Neuronal stem cell (in vitro differentiated cells): ENCODE measurements at regions not wholly inside any gene's neighbourhood (a gene's known extent, or its start where the extent isn't known, plus 50 kb on each side); places are given as distances from the start of the nearest gene placed in this dataset.

Experiments used
- DNase-seq: peaks from one replicate; pipeline ENCODE4 v3.0.0-alpha.2; 2013; ENCODE audit warnings: low spot score
- H2AFZ ChIP-seq: one replicate; pipeline ENCODE4 v1.6.1; 2013; ENCODE audit warnings: mild to moderate bottlenecking, low read length, inconsistent platforms
- H2AK5ac ChIP-seq: 2 replicates; pipeline ENCODE4 v1.6.1; 2013; ENCODE audit warnings: low read depth, mild to moderate bottlenecking, inconsistent platforms, low read length, moderate library complexity, mixed read lengths
- H2BK120ac ChIP-seq: 2 replicates; pipeline ENCODE4 v1.6.1; 2013; ENCODE audit warnings: low read depth, mild to moderate bottlenecking, inconsistent platforms, low read length, moderate library complexity, mixed read lengths
- H2BK12ac ChIP-seq: one replicate; pipeline ENCODE4 v1.6.1; 2013; ENCODE audit warnings: low read length, inconsistent platforms
- H2BK15ac ChIP-seq: 2 replicates; pipeline ENCODE4 v1.6.1; 2013; ENCODE audit warnings: mild to moderate bottlenecking, low read length, inconsistent platforms, mixed read lengths
- H2BK5ac ChIP-seq: one replicate; pipeline ENCODE4 v1.6.1; 2013; ENCODE audit warnings: inconsistent platforms, mild to moderate bottlenecking, low read length, moderate library complexity
- H3K14ac ChIP-seq: one replicate; pipeline ENCODE4 v1.6.1; 2013; ENCODE audit warnings: low read length, inconsistent platforms
- H3K18ac ChIP-seq: 2 replicates; pipeline ENCODE4 v1.6.1; 2013; ENCODE audit warnings: low read length, inconsistent platforms
- H3K23ac ChIP-seq: 2 replicates; pipeline ENCODE4 v1.6.1; 2013; ENCODE audit warnings: low read depth, mild to moderate bottlenecking, mixed read lengths, low read length, inconsistent platforms; ENCODE audit not compliant: poor library complexity
- H3K27ac ChIP-seq: replicated peaks from 3 replicates; pipeline ENCODE4 v1.5.1; 2013; ENCODE audit warnings: low read length, inconsistent platforms
- H3K27me3 ChIP-seq, 3 experiments: 2 replicates each; pipeline ENCODE4 v1.6.1; 2013; ENCODE audit warnings: low read length in 3 of 3, mild to moderate bottlenecking in 2 of 3, inconsistent platforms in 1 of 3, low read depth in 1 of 3, mixed read lengths in 1 of 3, moderate library complexity in 1 of 3; ENCODE audit not compliant: control insufficient read depth in 3 of 3, insufficient read depth in 3 of 3
- H3K36me3 ChIP-seq, 2 donors: replicated peaks in 1 of 2; 2 replicates each; pipeline ENCODE4 v1.6.1; 2013; ENCODE audit warnings: low read length in 2 of 2; ENCODE audit not compliant: control insufficient read depth in 2 of 2, insufficient read depth in 2 of 2
- H3K4ac ChIP-seq: 2 replicates; pipeline ENCODE4 v1.6.1; 2013; ENCODE audit warnings: inconsistent platforms, mild to moderate bottlenecking, low read length, moderate library complexity
- H3K4me1 ChIP-seq, 2 donors: 1 replicate in 1 of 2; 2 replicates in 1 of 2; pipeline ENCODE4 v1.6.1; 2013; ENCODE audit warnings: low read length in 2 of 2, low read depth in 1 of 2; ENCODE audit not compliant: control insufficient read depth in 2 of 2, insufficient read depth in 1 of 2
- H3K4me2 ChIP-seq: one replicate; pipeline ENCODE4 v1.6.1; 2013; ENCODE audit warnings: mild to moderate bottlenecking, low read length, inconsistent platforms; ENCODE audit not compliant: insufficient read depth, poor library complexity, severe bottlenecking
- H3K4me3 ChIP-seq, 2 donors: 2 replicates each; pipeline ENCODE4 v1.5.1; 2013; ENCODE audit warnings: low read length in 2 of 2, mild to moderate bottlenecking in 2 of 2, inconsistent platforms in 1 of 2, moderate library complexity in 1 of 2
- H3K79me1 ChIP-seq: one replicate; pipeline ENCODE4 v1.6.1; 2013; ENCODE audit warnings: low read depth, mild to moderate bottlenecking, inconsistent platforms, low read length, moderate library complexity
- H3K9ac ChIP-seq: one replicate; pipeline ENCODE4 v1.6.1; 2013; ENCODE audit warnings: mild to moderate bottlenecking, low read depth, low read length, inconsistent platforms; ENCODE audit not compliant: poor library complexity
- H3K9me3 ChIP-seq, 2 donors: replicated peaks in 1 of 2; 2 replicates each; pipeline versions ENCODE3 to v1.6.1; 2013; ENCODE audit warnings: low read length in 2 of 2, mild to moderate bottlenecking in 2 of 2, inconsistent platforms in 1 of 2, low read depth in 1 of 2, mixed read lengths in 1 of 2, moderate library complexity in 1 of 2; ENCODE audit not compliant: control insufficient read depth in 2 of 2, insufficient read depth in 1 of 2
- H4K8ac ChIP-seq: one replicate; pipeline ENCODE4 v1.6.1; 2013; ENCODE audit warnings: low read depth, mild to moderate bottlenecking, inconsistent platforms, low read length, moderate library complexity
- H4K91ac ChIP-seq: one replicate; pipeline ENCODE4 v1.6.1; 2013; ENCODE audit warnings: low read length, low read depth, mild to moderate bottlenecking, inconsistent platforms; ENCODE audit not compliant: poor library complexity
- WGBS, 2 donors: extraction: QIAGEN DNeasy Blood & Tissue Kit; methylation state at CpG; one replicate each; pipeline ENCODE4 v1.1.7; 2013; ENCODE audit warnings: missing lambda C conversion rate in 2 of 2, mixed read lengths in 1 of 2; ENCODE audit not compliant: insufficient read length in 2 of 2, insufficient replicate concordance in 1 of 2; ENCODE audit errors: extremely low coverage in 2 of 2; 5-methylcytosine and 5-hydroxymethylcytosine counted together

- no peak overlapping the region for H3K23ac ChIP-seq
- H3K4me3 ChIP-seq = no peak overlapping the region
- H3K27ac ChIP-seq = no peak overlapping the region
- no peak overlapping the region for H2AFZ ChIP-seq
- H3K4ac ChIP-seq = no peak overlapping the region
- no peak overlapping the region for H2BK12ac ChIP-seq
- H3K27me3 ChIP-seq = no peaks in the 10 kb centered on the region
- no peak overlapping the region for H3K4me2 ChIP-seq
- no peak overlapping the region for H4K8ac ChIP-seq
- no peak overlapping the region for H2BK15ac ChIP-seq
- H2BK120ac ChIP-seq = no peak overlapping the region
- H4K91ac ChIP-seq = no peak overlapping the region
- no CpG with 5 or more reads among the region's 3 CpGs for WGBS, 2 donors
- H3K9ac ChIP-seq = no peak overlapping the region
- no peak overlapping the region for H3K18ac ChIP-seq
- H2BK5ac ChIP-seq = no peak overlapping the region
- H2AK5ac ChIP-seq = no peak overlapping the region
- H3K9me3 ChIP-seq = no peaks in the 10 kb centered on the region
- peaks cover 0 to 2% of the 10 kb centered on the region in 2 donors for H3K4me1 ChIP-seq
- no peaks in the 10 kb centered on the region for H3K79me1 ChIP-seq
- H3K14ac ChIP-seq = no peak overlapping the region
- no peak for DNase-seq
- H3K36me3 ChIP-seq = no peaks in the 10 kb centered on the region
Observed at GRCh38 chr1:47629201-47629600, 191.4 kb downstream of the FOXD2 start.

GRCh38 chr1:47630346-47630745, 192.5 kb downstream of the FOXD2 start:
- H2AK5ac ChIP-seq = no peak overlapping the region
- H2BK120ac ChIP-seq = no peak overlapping the region
- no peak overlapping the region for H3K9ac ChIP-seq
- H2AFZ ChIP-seq = no peak overlapping the region
- no peak overlapping the region for H3K4ac ChIP-seq
- H3K9me3 ChIP-seq = no peaks in the 10 kb centered on the region
- H3K4me1 ChIP-seq = peaks cover 0 to 2% of the 10 kb centered on the region in 2 donors
- no peak overlapping the region for H4K8ac ChIP-seq
- H3K27ac ChIP-seq = no peak overlapping the region
- H3K27me3 ChIP-seq = no peaks in the 10 kb centered on the region
- no peak overlapping the region for H2BK5ac ChIP-seq
- no peak overlapping the region for H3K4me3 ChIP-seq
- H2BK12ac ChIP-seq = no peak overlapping the region
- DNase-seq = no peak
- no peak overlapping the region for H2BK15ac ChIP-seq
- no CpG with 5 or more reads among the region's 4 CpGs for WGBS, 2 donors
- H3K36me3 ChIP-seq = no peaks in the 10 kb centered on the region
- H3K79me1 ChIP-seq = no peaks in the 10 kb centered on the region
- no peak overlapping the region for H3K14ac ChIP-seq
- H4K91ac ChIP-seq = no peak overlapping the region
- H3K18ac ChIP-seq = no peak overlapping the region
- no peak overlapping the region for H3K23ac ChIP-seq
- H3K4me2 ChIP-seq = no peak overlapping the region

GRCh38 chr1:47631411-47631995, 193.7 kb downstream of the FOXD2 start:
- H4K91ac ChIP-seq = no peak overlapping the region
- no peak overlapping the region for H2BK120ac ChIP-seq
- H3K4me3 ChIP-seq = no peak overlapping the region
- no peak overlapping the region for H3K4me2 ChIP-seq
- no peaks in the 10 kb centered on the region for H3K36me3 ChIP-seq
- H3K79me1 ChIP-seq = no peaks in the 10 kb centered on the region
- no peak overlapping the region for H2BK15ac ChIP-seq
- H3K27me3 ChIP-seq = no peaks in the 10 kb centered on the region
- H3K4me1 ChIP-seq = peaks cover 0 to 2% of the 10 kb centered on the region in 2 donors
- DNase-seq = no peak
- H2AFZ ChIP-seq = no peak overlapping the region
- no peak overlapping the region for H3K14ac ChIP-seq
- no peak overlapping the region for H4K8ac ChIP-seq
- no peak overlapping the region for H2BK5ac ChIP-seq
- no peak overlapping the region for H3K23ac ChIP-seq
- H3K9me3 ChIP-seq = no peaks in the 10 kb centered on the region
- no peak overlapping the region for H2BK12ac ChIP-seq
- no peak overlapping the region for H3K4ac ChIP-seq
- H3K9ac ChIP-seq = no peak overlapping the region
- H3K27ac ChIP-seq = no peak overlapping the region
- WGBS, 2 donors = no CpG with 5 or more reads among the region's 17 CpGs
- peak overlapping the region; percentile 24 for H2AK5ac ChIP-seq
- H3K18ac ChIP-seq = peak overlapping the region; percentile 23

GRCh38 chr1:47635111-47635510, 197.3 kb downstream of the FOXD2 start:
- Histone ChIP-seq H3K9ac (no peak overlapping the region), H3K4me1 (no peaks in the 10 kb centered on the region), H3K18ac (no peak overlapping the region), H2BK15ac (no peak overlapping the region), H4K91ac (no peak overlapping the region), H3K27me3 (no peaks in the 10 kb centered on the region), H2BK12ac (no peak overlapping the region), H3K4ac (no peak overlapping the region), H3K14ac (no peak overlapping the region), H4K8ac (no peak overlapping the region), H2AK5ac (no peak overlapping the region), H3K23ac (peak overlapping the region; percentile 6), H3K79me1 (no peaks in the 10 kb centered on the region), H3K9me3 (no peaks in the 10 kb centered on the region), H3K27ac (no peak overlapping the region), H3K4me3 (no peak overlapping the region), H2BK120ac (no peak overlapping the region), H2BK5ac (no peak overlapping the region), H3K4me2 (no peak overlapping the region), H3K36me3 (no peaks in the 10 kb centered on the region), H2AFZ (no peak overlapping the region)
- WGBS, 2 donors = no CpG with 5 or more reads among the region's 5 CpGs
- no peak for DNase-seq
